WI38 (cell line): ENCODE measurements at regions not wholly inside any gene's neighbourhood (a gene's known extent, or its start where the extent isn't known, plus 50 kb on each side); places are given as distances from the start of the nearest gene placed in this dataset.
A peak's percentile ranks its signal among the peaks of the same experiment; 100 is the strongest.

Experiments used
- H3K4me3 ChIP-seq: 2 replicates; pipeline ENCODE4 v1.5.1; 2011; ENCODE audit warnings: low read depth, mild to moderate bottlenecking, control low read depth, low read length
- TF ChIP-seq, protein P1 (sequence below): IDR thresholded peaks from 2 replicates; pipeline ENCODE4 v1.5.1; 2012; ENCODE audit warnings: low read depth, mild to moderate bottlenecking, control low read depth, low read length

DNA sequence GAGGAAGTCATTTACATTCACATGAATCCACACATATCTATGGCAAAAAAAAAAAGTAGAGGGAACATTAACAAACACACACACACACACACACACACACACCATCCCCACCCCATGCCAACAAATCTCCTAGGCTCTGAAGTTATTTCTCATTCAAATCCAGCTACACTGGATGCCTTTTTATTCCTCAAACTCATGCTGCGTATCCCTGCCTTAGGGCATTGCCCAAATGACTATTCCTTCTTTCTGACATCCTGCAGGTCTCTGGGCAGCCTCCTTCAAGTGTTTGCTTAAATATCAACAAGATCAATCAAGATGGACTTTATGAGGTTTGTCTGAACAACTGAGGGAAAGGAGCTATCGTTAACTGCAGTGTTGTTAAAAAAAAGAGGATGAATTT lies 106.5 kb upstream of the FAM9A start:
- TF ChIP-seq, protein P1, sequence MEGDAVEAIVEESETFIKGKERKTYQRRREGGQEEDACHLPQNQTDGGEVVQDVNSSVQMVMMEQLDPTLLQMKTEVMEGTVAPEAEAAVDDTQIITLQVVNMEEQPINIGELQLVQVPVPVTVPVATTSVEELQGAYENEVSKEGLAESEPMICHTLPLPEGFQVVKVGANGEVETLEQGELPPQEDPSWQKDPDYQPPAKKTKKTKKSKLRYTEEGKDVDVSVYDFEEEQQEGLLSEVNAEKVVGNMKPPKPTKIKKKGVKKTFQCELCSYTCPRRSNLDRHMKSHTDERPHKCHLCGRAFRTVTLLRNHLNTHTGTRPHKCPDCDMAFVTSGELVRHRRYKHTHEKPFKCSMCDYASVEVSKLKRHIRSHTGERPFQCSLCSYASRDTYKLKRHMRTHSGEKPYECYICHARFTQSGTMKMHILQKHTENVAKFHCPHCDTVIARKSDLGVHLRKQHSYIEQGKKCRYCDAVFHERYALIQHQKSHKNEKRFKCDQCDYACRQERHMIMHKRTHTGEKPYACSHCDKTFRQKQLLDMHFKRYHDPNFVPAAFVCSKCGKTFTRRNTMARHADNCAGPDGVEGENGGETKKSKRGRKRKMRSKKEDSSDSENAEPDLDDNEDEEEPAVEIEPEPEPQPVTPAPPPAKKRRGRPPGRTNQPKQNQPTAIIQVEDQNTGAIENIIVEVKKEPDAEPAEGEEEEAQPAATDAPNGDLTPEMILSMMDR: no peak
- H3K4me3 ChIP-seq: no peak overlapping the region

DNA sequence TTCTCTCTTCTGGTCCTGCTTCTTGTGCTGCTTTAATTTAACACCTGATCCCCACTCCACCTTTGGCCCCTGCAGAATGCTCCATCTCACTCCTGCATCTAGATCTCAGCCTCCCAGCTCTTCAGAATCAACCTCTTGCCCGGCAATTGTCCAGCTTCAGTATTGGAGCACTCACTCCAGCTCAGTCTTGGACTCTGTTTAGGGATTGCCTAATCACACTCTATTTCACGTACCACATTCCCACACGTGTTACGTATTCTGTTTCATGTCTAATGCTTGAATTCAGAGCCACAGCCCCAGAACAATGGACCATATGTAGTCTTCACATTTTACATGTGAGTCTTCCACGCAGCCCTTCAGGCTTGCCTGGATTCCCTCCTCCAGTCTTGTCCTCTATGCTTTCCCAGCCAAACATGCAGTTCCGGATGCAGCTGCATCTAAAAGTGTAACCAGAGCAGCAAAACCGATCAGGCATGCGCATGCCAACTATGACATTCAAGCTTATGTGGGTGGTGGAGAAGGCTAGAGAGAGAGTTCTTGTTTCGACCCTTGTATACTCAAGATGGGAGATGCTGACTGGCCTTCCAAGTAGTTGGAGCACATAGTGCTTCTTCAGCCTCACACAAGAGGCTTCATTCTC lies 105.2 kb upstream of the FAM9A start:
- H3K4me3 ChIP-seq: no peak overlapping the region
- TF ChIP-seq, protein P1: no peak

DNA sequence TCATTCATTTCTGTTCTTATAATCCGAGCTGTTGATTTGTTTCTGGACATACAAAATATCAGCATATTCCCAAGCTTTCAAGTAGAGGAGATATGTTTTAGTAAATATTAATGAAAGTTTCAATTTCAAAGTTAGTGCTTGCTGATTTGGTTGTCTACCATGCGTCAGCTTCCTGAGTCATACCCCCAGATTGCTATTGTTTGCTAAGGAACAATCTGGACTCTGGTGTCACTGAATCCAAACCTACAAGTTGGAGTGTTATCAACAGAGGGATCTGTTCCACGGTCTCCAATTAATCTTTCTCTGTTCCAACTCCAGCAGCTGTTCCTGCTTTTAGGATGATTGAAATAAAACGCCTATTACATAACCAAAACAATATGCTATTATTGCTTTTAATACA lies 96.1 kb upstream of the FAM9A start:
- H3K4me3 ChIP-seq: no peak overlapping the region
- TF ChIP-seq, protein P1: no peak

DNA sequence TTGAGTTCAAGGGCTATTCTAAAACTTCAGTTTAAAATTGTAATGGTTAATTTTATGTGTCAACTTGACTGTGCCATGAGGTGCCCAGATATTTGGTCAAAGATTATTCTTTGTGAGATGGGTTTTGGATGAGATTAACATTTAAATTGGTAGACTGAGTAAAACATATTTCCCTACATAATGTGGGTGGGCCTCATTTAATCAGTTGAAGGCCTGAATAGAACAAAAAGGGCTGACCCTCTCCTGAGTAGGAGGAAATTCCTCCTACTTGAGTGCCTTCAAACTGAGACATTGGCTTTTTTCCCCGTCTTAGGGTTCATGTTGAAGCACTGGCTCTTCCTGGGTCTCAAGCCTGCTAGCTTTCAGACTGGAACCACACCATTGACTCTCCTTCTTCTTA lies 89.6 kb upstream of the FAM9A start:
- H3K4me3 ChIP-seq: no peak overlapping the region
- TF ChIP-seq, protein P1: no peak

DNA sequence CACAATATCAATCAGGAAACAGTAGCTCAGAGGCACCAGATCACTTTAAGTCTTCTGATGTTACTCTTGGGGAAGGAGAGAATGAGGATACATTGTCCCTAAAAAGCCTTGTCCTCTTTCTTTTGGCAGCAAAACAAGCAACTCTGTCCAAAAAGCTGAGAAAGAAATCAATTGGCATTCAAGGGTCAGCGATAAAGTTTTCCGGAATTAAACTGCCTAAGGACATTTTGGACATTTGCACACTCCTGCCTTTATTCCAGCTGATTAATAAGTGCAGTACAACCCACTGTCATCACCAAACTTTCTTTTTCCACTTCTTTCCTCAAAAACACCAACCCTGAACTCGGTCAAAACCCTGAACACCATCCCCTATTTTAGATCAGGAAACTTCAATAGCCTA lies 85.8 kb upstream of the FAM9A start:
- TF ChIP-seq, protein P1: no peak
- no peak overlapping the region for H3K4me3 ChIP-seq

DNA sequence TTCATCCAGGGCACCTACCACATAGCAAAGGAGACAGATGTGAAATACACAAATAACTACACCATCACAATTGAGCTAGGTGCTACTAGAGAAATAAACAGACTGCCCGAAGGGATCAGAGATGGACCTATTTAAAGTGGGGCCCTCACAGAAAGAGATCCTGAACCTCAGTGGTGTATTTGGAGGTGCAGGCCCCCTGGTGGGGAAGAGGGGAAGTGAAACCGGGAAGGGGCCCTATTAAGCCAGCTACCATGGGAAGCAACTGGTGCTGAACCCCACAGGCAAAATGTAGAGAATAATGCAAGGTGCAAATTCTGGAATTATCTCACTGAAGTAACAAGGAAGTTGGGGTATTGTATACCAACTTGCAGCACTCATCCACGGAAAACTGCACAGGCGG lies 78.6 kb upstream of the FAM9A start:
- TF ChIP-seq, protein P1: peak; percentile 73

DNA sequence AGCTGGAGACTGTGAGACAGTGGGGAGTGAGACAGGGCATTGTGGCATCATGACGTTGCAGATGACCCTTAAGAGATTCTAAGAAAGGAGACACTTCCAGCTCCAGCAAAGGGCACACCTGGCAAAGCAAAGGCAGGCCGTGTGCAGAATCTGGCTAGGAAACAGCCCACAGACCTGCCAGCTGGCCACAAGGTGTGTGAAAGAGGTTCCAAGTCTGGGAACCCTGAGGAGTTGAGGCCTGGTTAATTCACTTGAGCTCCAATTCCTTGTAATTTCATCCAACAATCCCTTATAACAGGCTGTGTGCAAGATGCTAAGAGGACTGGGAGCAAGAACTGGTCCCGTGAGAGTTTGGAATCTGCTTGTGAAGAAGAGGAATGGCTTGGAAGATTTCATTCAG lies 72.8 kb upstream of the FAM9A start:
- TF ChIP-seq, protein P1: no peak
- no peak overlapping the region for H3K4me3 ChIP-seq

More for the DNA sequence above, 78.6 kb upstream of the FAM9A start:
- no peak overlapping the region for H3K4me3 ChIP-seq
